H1 (cell line): ENCODE measurements at regions not wholly inside any gene's neighbourhood (a gene's known extent, or its start where the extent isn't known, plus 50 kb on each side); places are given as distances from the start of the nearest gene placed in this dataset.
A peak's percentile ranks its signal among the peaks of the same experiment; 100 is the strongest.

ENCODE experiments used
- CTCF ChIA-PET: fragments of 300-600 bp; sonication (Branson Sonifier 250); formaldehyde crosslinking; loops from one replicate; lab custom pipeline; 2021; ENCODE audit not compliant: partially characterized antibody; lab: Charles Lee
- POLR2A ChIA-PET: fragments of 300-600 bp; sonication (Branson Sonifier 250); formaldehyde crosslinking; loops from one replicate; lab custom pipeline; 2021; ENCODE audit warnings: inconsistent platforms; ENCODE audit not compliant: partially characterized antibody; lab: Charles Lee
- DNase-seq, 2 experiments: peaks; one replicate each; pipeline versions ENCODE4 v3.0.0 to v3.0.0-alpha.2; 2010 to 2022; ENCODE audit warnings: low spot score in 2 of 2, low read depth in 1 of 2, mixed read lengths in 1 of 2
- FAIRE-seq: peaks from 2 replicates; lab custom pipeline; 2011; peaks lifted over from hg19 to GRCh38; lab: Jason Lieb, UNC
- H2AFZ ChIP-seq: 2 replicates; pipeline ENCODE4 v1.8.1; 2012; ENCODE audit warnings: low read length, inconsistent platforms
- H2AK5ac ChIP-seq: 2 replicates; pipeline ENCODE4 v1.6.1; 2013; ENCODE audit warnings: low read depth, low read length
- H2BK120ac ChIP-seq: replicated peaks from 2 replicates; pipeline ENCODE3; 2013; ENCODE audit warnings: low read depth, low read length, inconsistent platforms
- H2BK12ac ChIP-seq: 2 replicates; pipeline ENCODE4 v1.6.1; 2013; ENCODE audit warnings: low read depth, low read length
- H2BK15ac ChIP-seq: 2 replicates; pipeline ENCODE4 v1.6.1; 2013; ENCODE audit warnings: low read length
- H2BK20ac ChIP-seq: 2 replicates; pipeline ENCODE4 v1.6.1; 2013; ENCODE audit warnings: low read length
- H2BK5ac ChIP-seq: 2 replicates; pipeline ENCODE4 v1.6.1; 2013; ENCODE audit warnings: low read depth, low read length
- H3K14ac ChIP-seq: 2 replicates; pipeline ENCODE4 v1.6.1; 2013; ENCODE audit warnings: inconsistent platforms; ENCODE audit not compliant: insufficient read length
- H3K18ac ChIP-seq: 2 replicates; pipeline ENCODE4 v1.6.1; 2013; ENCODE audit warnings: low read length; ENCODE audit errors: extremely low read depth
- H3K23ac ChIP-seq: 2 replicates; pipeline ENCODE4 v1.6.1; 2013; ENCODE audit warnings: inconsistent platforms; ENCODE audit not compliant: insufficient read length
- H3K23me2 ChIP-seq: 2 replicates; pipeline ENCODE4 v1.6.1; 2013; ENCODE audit warnings: low read depth, low read length
- H3K27ac ChIP-seq: 2 replicates; pipeline ENCODE4 v1.6.1; 2011; ENCODE audit warnings: low read depth, low read length, inconsistent platforms
- H3K27me3 ChIP-seq, 4 experiments: replicated peaks in 1 of 4; 1 replicate in 1 of 4; 2 replicates in 3 of 4; pipeline versions ENCODE4 v1.6.1 to v1.8.1; 2011 to 2013; ENCODE audit warnings: low read length in 3 of 4, mild to moderate bottlenecking in 3 of 4, inconsistent platforms in 2 of 4, mixed read lengths in 2 of 4, moderate library complexity in 1 of 4; ENCODE audit not compliant: control insufficient read depth in 3 of 4, insufficient read depth in 3 of 4; ENCODE audit errors: extremely low read depth in 1 of 4
- H3K36me3 ChIP-seq, 4 experiments: 2 replicates each; pipeline versions ENCODE4 v1.6.1 to v1.8.1; 2011 to 2013; ENCODE audit warnings: mild to moderate bottlenecking in 4 of 4, low read length in 3 of 4, moderate library complexity in 2 of 4, control low read depth in 1 of 4, inconsistent platforms in 1 of 4; ENCODE audit not compliant: insufficient read depth in 4 of 4, control insufficient read depth in 2 of 4
- H3K4ac ChIP-seq: replicated peaks from 2 replicates; pipeline ENCODE3; 2013; ENCODE audit warnings: low read length, low read depth, mixed read lengths, inconsistent platforms; ENCODE audit not compliant: insufficient read length
- H3K4me1 ChIP-seq, 4 experiments: replicated peaks in 1 of 4; 1 replicate in 1 of 4; 2 replicates in 3 of 4; pipeline versions ENCODE4 v1.6.1 to v1.8.1; 2011 to 2013; ENCODE audit warnings: low read length in 3 of 4, inconsistent platforms in 2 of 4, mixed read lengths in 1 of 4; ENCODE audit not compliant: insufficient read depth in 4 of 4, control insufficient read depth in 3 of 4
- H3K4me2 ChIP-seq, 2 experiments: 2 replicates each; pipeline versions ENCODE4 v1.6.1 to v1.8.1; 2011 to 2013; ENCODE audit warnings: low read depth in 2 of 2, low read length in 2 of 2, control low read depth in 1 of 2, inconsistent platforms in 1 of 2, mild to moderate bottlenecking in 1 of 2; ENCODE audit not compliant: insufficient read depth in 1 of 2
- H3K4me3 ChIP-seq, 4 experiments: fragments of 200-600, 300-600 bp in 1 of 4; sonication (generic), shearing (Covaris generic), sonication (Bioruptor Twin) in 1 of 4; 2 replicates each; pipeline versions ENCODE4 v1.5.1 to v1.8.1; 2011 to 2016; ENCODE audit warnings: low read length in 4 of 4, low read depth in 3 of 4, control low read depth in 2 of 4, inconsistent platforms in 2 of 4, mild to moderate bottlenecking in 2 of 4, mixed read lengths in 1 of 4, moderate library complexity in 1 of 4; ENCODE audit not compliant: insufficient read depth in 2 of 4; ENCODE audit errors: extremely low read depth in 1 of 4
- H3K56ac ChIP-seq: replicated peaks from 2 replicates; pipeline ENCODE3; 2013; ENCODE audit warnings: low read depth, mild to moderate bottlenecking, mixed read lengths, low read length, inconsistent platforms; ENCODE audit not compliant: insufficient read length
- H3K79me1 ChIP-seq: 2 replicates; pipeline ENCODE4 v1.6.1; 2013; ENCODE audit warnings: low read depth, low read length, control low read depth
- H3K79me2 ChIP-seq, 2 experiments: 2 replicates each; pipeline versions ENCODE4 v1.6.1 to v1.8.1; 2012 to 2013; ENCODE audit warnings: low read length in 2 of 2, mild to moderate bottlenecking in 2 of 2, inconsistent platforms in 1 of 2; ENCODE audit not compliant: insufficient read depth in 2 of 2, control insufficient read depth in 1 of 2
- H3K9ac ChIP-seq, 4 experiments: replicated peaks in 1 of 4; 1 replicate in 1 of 4; 2 replicates in 3 of 4; pipeline versions ENCODE4 v1.6.1 to v1.8.1; 2011 to 2013; ENCODE audit warnings: low read depth in 3 of 4, low read length in 3 of 4, control low read depth in 2 of 4, mild to moderate bottlenecking in 2 of 4, moderate library complexity in 2 of 4, inconsistent platforms in 1 of 4; ENCODE audit errors: extremely low read depth in 1 of 4
- H3K9me3 ChIP-seq, 2 experiments: 2 replicates each; pipeline versions ENCODE4 v1.6.1 to v1.8.1; 2012 to 2013; ENCODE audit warnings: mild to moderate bottlenecking in 2 of 2, moderate library complexity in 2 of 2, control low read depth in 1 of 2, inconsistent platforms in 1 of 2, low read depth in 1 of 2, low read length in 1 of 2, mixed read lengths in 1 of 2; ENCODE audit not compliant: insufficient read depth in 2 of 2
- H4K20me1 ChIP-seq, 2 experiments: replicated peaks in 1 of 2; 2 replicates each; pipeline versions ENCODE3 to v1.8.1; 2011 to 2013; ENCODE audit warnings: inconsistent platforms in 2 of 2, low read length in 2 of 2, mild to moderate bottlenecking in 1 of 2; ENCODE audit not compliant: insufficient read depth in 2 of 2, control insufficient read depth in 1 of 2
- H4K5ac ChIP-seq: 2 replicates; pipeline ENCODE4 v1.6.1; 2013; ENCODE audit warnings: low read length, low read depth, mixed read lengths, inconsistent platforms; ENCODE audit not compliant: insufficient read length
- H4K8ac ChIP-seq: 2 replicates; pipeline ENCODE4 v1.8.0; 2013; ENCODE audit warnings: mild to moderate bottlenecking, moderate library complexity, low read length, inconsistent platforms; ENCODE audit not compliant: insufficient read depth; ENCODE audit errors: extremely low read depth
- H4K91ac ChIP-seq: replicated peaks from 2 replicates; pipeline ENCODE3; 2013; ENCODE audit warnings: low read length, mixed read lengths, inconsistent platforms; ENCODE audit not compliant: insufficient read length
- BRCA1 ChIP-seq: IDR thresholded peaks from 2 replicates; pipeline ENCODE4 v1.6.1; 2012; ENCODE audit warnings: low read depth, low read length, improper control_type of control experiment
- CTBP2 ChIP-seq: IDR thresholded peaks from 2 replicates; pipeline ENCODE4 v1.7.0; 2011; ENCODE audit warnings: borderline replicate concordance, mild to moderate bottlenecking, moderate library complexity, mixed read lengths, low read length; ENCODE audit not compliant: insufficient read depth, insufficient read length
- FOSL1 ChIP-seq: IDR thresholded peaks from 2 replicates; pipeline ENCODE4 v1.6.1; 2011; ENCODE audit warnings: mild to moderate bottlenecking, low read depth, low read length, moderate library complexity; ENCODE audit not compliant: insufficient read depth
- HDAC2 ChIP-seq, 2 experiments: fragments of 300-600 bp in 1 of 2; sonication (generic) in 1 of 2; IDR thresholded peaks; 2 replicates each; pipeline ENCODE4 v1.6.1; 2011 to 2012; ENCODE audit warnings: low read depth in 2 of 2, low read length in 2 of 2, mild to moderate bottlenecking in 2 of 2, moderate library complexity in 2 of 2, borderline replicate concordance in 1 of 2, inconsistent platforms in 1 of 2
- HDAC6 ChIP-seq: IDR thresholded peaks from one replicate; pipeline ENCODE4 v1.7.1; 2012; ENCODE audit warnings: low read depth, mild to moderate bottlenecking, inconsistent platforms, low read length, moderate library complexity
- JUND ChIP-seq: IDR thresholded peaks from 2 replicates; pipeline ENCODE4 v1.6.1; 2011; ENCODE audit warnings: mild to moderate bottlenecking, improper control_type of control experiment, low read length
- RBBP5 ChIP-seq: IDR thresholded peaks from 2 replicates; pipeline ENCODE4 v1.7.1; 2012; ENCODE audit warnings: low read depth, mild to moderate bottlenecking, inconsistent platforms, low read length, moderate library complexity, borderline replicate concordance
- RNF2 ChIP-seq: fragments of 200-900, 300-1000 bp; sonication (generic); IDR thresholded peaks from 2 replicates; pipeline ENCODE4 v1.7.1; 2016; ENCODE audit warnings: borderline replicate concordance, low read depth, mild to moderate bottlenecking, antibody characterized with exemption, low read length; ENCODE audit not compliant: poor library complexity, severe bottlenecking; ENCODE audit errors: missing control alignments
- SAP30 ChIP-seq: fragments of 300-600 bp; sonication (generic); IDR thresholded peaks from 2 replicates; pipeline ENCODE4 v1.7.1; 2012; ENCODE audit warnings: low read length, moderate library complexity, mild to moderate bottlenecking, inconsistent platforms; ENCODE audit not compliant: insufficient read depth, insufficient replicate concordance
- SP1 ChIP-seq: IDR thresholded peaks from 2 replicates; pipeline ENCODE4 v1.6.1; 2011; ENCODE audit warnings: low read depth, low read length
- SRF ChIP-seq: IDR thresholded peaks from 2 replicates; pipeline ENCODE4 v1.6.1; 2011; ENCODE audit warnings: mild to moderate bottlenecking, low read depth, low read length, moderate library complexity
- TAF1 ChIP-seq: IDR thresholded peaks from 2 replicates; pipeline ENCODE4 v1.6.1; 2011; ENCODE audit warnings: mild to moderate bottlenecking, low read depth, low read length
- TBP ChIP-seq: IDR thresholded peaks from 2 replicates; pipeline ENCODE4 v1.6.1; 2011; ENCODE audit warnings: low read depth, low read length, improper control_type of control experiment
- YY1 ChIP-seq: IDR thresholded peaks from 2 replicates; pipeline ENCODE4 v1.6.1; 2011; ENCODE audit warnings: low read depth, mild to moderate bottlenecking, low read length
- WGBS, 2 experiments: shearing (Covaris generic) in 1 of 2; methylation state at CpG; one replicate each; pipeline versions ENCODE4 v1.1.6 to v1.1.7; 2013 to 2015; ENCODE audit warnings: low lambda C conversion rate in 2 of 2, mixed read lengths in 2 of 2, inconsistent platforms in 1 of 2, low coverage in 1 of 2, missing lambda C conversion rate in 1 of 2; ENCODE audit not compliant: insufficient replicate concordance in 2 of 2, insufficient coverage in 1 of 2, insufficient read length in 1 of 2; ENCODE audit errors: extremely low coverage in 1 of 2, missing lambda C conversion rate in 1 of 2; 5-methylcytosine and 5-hydroxymethylcytosine counted together

- Histone ChIP-seq H2BK5ac (no peak overlapping the region), H3K27me3 (no peaks in the 10 kb centered on the region; a peak in 1 of 7 replicates), H3K79me1 (no peaks in the 10 kb centered on the region), H3K4me3 (no peak overlapping the region), H4K8ac (no peak overlapping the region), H3K4ac (no peak overlapping the region), H3K9me3 (no peaks in the 10 kb centered on the region), H4K5ac (no peak overlapping the region), H3K79me2 (no peaks in the 10 kb centered on the region), H3K4me2 (no peak overlapping the region), H3K56ac (no peak overlapping the region), H3K23ac (no peak overlapping the region), H2BK12ac (no peak overlapping the region), H3K27ac (no peak overlapping the region), H2BK20ac (no peak overlapping the region), H4K20me1 (no peaks in the 10 kb centered on the region), H3K14ac (no peak overlapping the region), H2AFZ (0 out of 2 replicates have a peak overlapping the region, but pooled peaks have one; percentile 27), H2BK15ac (no peak overlapping the region), H3K18ac (no peak overlapping the region), H2BK120ac (no peak overlapping the region), H3K9ac (no peak overlapping the region), H4K91ac (no peak overlapping the region), H3K23me2 (no peaks in the 10 kb centered on the region), H3K36me3 (no peaks in the 10 kb centered on the region), H3K4me1 (peaks cover 0 to 4% (median 0%) of the 10 kb centered on the region in 4 experiments; a peak in 1 of 7 replicates), H2AK5ac (no peak overlapping the region)
- FAIRE-seq (no peak), DNase-seq (no peak)
- POLR2A ChIA-PET: no interaction called here
- CTCF ChIA-PET: interaction anchor here (1.5 kb wide), 1 partner anchor 9 kb away, joined by 4 read pairs; no protein-coding TSS in a partner anchor
- 92% methylated on average over 5 of the region's 5 CpGs; no CpG with 5 or more reads in 1 of the 2 experiments for WGBS, 2 experiments
- no peak for TF ChIP-seq HDAC6
- no peak for TF ChIP-seq RNF2
- no peak for TF ChIP-seq RBBP5
- TF ChIP-seq SP1: no peak
- TF ChIP-seq CTBP2: no peak
- no peak for TF ChIP-seq JUND
- no peak for TF ChIP-seq HDAC2 (IDR thresholded peaks at IDR 0.05; ENCODE audit: borderline replicate concordance in 1 of 2, low read depth in 2 of 2, low read length in 2 of 2)
- TF ChIP-seq SRF: no peak
- TF ChIP-seq TBP: no peak
- TF ChIP-seq BRCA1: no peak
- TF ChIP-seq YY1: no peak
- no peak for TF ChIP-seq TAF1
- TF ChIP-seq SAP30: no peak
- no peak for TF ChIP-seq FOSL1
These were observed 98.5 kb upstream of the SRD5A3 start for GRCh38 chr4:55247521-55247920.
